ENCODE measurements at regions not wholly inside any gene's neighbourhood (a gene's known extent, or its start where the extent isn't known, plus 50 kb on each side); places are given as distances from the start of the nearest gene placed in this dataset.

- no peak for TF ChIP-seq ZNF274 (IDR thresholded peaks at IDR 0.05; ENCODE audit: low read depth, low read length)
- TF ChIP-seq YY1 (IDR thresholded peaks at IDR 0.05; ENCODE audit: insufficient read depth, insufficient read length): no peak
These were observed 82.7 kb upstream of the SLC6A6 start for GRCh38 chr3:14319654-14320182.
